NK-92 treated with Interleukin-12 subunit alpha and Interleukin-12 subunit beta, amount 100 ng/mL, for 24 hours (cell line): ENCODE measurements at regions not wholly inside any gene's neighbourhood (a gene's known extent, or its start where the extent isn't known, plus 50 kb on each side); places are given as distances from the start of the nearest gene placed in this dataset.

Experiments used
- DNase-seq: peaks from one replicate; lab custom pipeline; 2025; lab: John Stamatoyannopoulos, UW

DNA sequence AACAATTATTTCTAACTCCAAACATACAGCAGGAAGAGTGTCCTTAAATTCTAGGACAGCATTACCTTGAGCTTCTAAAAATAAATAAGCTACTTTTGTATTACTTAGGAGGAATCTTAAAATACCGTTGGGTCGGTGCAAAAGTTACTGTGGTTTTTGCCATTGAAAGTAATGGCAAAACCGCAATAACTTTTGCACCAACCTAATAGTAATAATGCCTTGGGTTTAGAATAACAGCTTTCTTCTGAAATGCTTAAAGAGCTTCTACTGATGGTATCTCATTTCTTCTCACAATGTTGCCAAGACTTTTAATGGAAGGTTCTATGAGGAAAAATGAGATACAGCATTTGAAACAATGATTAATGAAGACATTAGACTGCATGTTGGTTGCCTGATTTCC is 179.9 kb downstream of the SEC16B start:
- DNase-seq = no peak

- no peak for DNase-seq
Observed at GRCh38 chr1:177786176-177786745, 183.6 kb downstream of the SEC16B start.

GRCh38 chr1:177784936-177785335 is 184.9 kb downstream of the SEC16B start:
- no peak for DNase-seq

- no peak for DNase-seq
Observed at GRCh38 chr1:177784409-177784808, 185.4 kb downstream of the SEC16B start.

DNA sequence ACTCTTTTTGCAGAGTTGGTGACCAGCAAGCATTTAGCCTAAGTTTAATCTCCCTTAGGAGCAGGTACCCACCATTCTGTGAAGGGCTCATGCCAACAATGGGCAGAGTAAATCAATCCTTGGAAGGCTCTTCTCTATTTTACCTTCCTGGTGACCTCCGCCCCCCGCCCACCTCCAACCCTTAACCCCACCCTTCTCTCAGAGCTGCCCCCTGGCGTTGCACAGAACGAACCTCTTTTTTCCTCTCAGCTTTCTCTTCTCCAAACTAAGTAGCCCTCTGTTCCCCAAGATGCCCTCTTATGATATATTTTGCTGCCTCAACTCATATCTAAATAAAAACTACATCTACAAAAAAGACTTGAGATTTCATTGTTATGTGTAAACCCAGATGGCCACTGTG is 186.8 kb downstream of the SEC16B start:
- no peak for DNase-seq

DNA sequence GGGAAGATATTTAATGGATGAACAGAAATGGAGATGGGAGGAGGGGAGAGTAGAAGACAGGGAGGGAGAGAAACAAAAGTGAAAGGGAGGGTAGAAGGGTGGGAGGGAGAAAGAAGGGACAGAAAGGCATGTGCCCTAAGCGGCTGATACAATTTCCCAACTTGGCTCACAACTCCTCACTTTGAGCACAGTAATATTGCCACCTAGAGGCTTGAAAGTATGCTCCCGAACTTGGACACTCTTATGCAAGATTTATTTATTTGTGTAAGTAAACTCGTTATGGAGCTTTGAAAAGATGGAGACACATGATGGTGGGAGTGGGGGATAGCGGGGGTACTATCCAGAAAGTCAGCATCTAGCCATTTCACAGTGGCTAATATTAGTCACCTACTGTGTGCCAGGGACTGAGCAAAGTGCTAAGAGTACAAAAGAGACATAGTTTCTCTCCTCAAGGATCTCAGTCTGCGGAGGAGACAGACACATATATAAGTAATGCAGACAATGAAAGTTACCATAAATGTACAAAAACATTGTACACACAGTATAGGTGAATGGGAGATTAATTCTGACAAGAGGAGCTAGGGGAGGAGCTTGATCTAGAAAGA is 189.7 kb downstream of the SEC16B start:
- DNase-seq = no peak

DNA sequence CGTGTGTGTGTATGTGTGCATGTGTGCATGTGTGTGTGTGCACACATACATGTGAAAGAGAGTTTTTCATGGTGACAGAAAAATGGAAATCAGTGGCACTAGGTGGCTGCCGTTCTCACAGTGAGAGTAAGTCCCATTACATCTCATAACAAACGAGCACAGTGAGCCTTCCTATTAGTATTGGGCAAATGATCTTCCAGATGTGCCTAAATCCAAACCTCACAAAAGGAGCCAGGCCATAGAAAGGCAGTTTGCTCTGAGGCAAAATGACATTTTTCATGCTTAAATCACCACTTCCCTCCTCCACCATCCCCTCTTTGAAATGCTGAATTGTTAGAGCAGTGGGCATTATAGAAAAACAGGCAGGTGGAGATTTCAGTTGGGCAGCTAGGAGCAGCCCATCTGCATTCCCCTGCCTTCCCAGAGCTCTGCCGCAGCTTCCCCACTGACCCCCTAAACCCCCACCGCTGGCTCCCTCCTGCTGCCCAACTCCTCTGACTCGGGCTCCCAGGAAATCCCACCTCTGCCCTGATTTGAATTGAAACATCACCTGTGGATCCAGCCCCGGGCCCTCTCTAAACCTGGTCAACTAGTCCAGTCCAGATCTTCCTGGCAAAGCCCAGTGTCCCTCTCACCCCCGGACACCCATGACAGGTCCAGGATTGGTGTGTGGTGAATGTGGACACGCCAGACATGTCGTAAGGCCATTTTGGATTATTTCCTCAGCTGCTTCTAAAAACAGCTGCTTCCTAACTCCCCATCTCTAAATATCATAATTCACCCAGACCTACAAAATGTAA is 190.5 kb downstream of the SEC16B start:
- DNase-seq = no peak

- no peak for DNase-seq
Observed at GRCh38 chr1:177775924-177776323, 193.9 kb downstream of the SEC16B start.

GRCh38 chr1:177772386-177772960 is 197.4 kb downstream of the SEC16B start:
- no peak for DNase-seq

GRCh38 chr1:177771688-177772087 is 198.2 kb downstream of the SEC16B start:
- DNase-seq = no peak

- no peak for DNase-seq
Observed at GRCh38 chr1:177770096-177770495, 199.8 kb downstream of the SEC16B start.

DNA sequence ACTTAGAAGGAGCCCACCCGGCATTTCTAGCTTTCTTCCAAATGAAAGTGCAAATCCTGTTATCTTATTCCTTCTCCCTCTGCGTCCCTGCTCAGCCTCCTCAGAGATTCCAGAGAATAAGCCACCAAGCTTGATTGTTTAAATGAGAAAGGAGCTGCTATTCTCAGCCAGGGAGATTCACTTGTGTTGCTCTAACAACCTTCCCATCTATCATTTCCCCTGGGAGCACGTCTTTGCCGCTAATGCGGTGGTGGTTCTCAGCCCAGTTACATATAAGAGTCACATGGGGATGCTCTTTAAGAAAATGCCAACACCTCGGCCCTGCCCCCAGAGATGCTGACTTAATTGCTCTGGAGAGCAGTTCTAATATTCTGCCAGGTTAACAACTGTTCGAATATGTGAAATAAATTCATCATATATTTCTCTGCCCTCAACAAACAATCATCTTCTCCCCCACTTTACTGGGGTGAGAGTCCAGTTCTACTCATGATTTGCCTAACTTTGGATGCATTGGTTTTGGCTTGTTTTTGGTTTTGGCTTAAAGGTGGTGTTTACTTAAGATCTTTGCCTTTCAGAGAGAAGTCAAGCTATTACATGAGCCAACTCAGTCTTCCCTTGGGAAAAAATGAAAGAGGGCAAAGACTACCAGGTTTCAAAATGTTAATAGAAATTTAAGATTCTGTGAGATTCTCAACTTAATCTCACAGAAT is 213.9 kb downstream of the SEC16B start:
- peak; percentile 1 for DNase-seq

GRCh38 chr1:177754603-177755002 is 215.3 kb downstream of the SEC16B start:
- DNase-seq = no peak

DNA sequence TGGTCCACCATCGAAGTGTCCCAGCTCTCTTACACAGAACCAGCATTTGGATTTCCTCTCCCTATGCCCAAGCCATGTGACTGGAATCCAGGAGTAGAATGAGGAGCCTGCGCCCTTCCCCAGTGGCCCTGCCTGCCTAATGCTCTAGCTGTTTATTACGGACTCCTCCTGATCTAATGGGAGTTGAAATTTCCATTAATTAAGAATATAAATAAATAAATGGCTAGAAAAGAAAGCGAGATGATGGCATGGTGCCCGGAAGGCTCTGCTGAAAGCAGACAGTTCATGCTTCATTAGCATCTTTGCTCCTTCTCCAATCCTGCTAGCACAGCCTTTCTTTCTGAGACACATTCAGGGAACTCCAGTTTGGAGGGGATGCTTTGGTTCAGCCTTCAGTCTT is 216.2 kb downstream of the SEC16B start:
- no peak for DNase-seq

GRCh38 chr1:177748080-177748801 is 221.6 kb downstream of the SEC16B start:
- no peak for DNase-seq

DNA sequence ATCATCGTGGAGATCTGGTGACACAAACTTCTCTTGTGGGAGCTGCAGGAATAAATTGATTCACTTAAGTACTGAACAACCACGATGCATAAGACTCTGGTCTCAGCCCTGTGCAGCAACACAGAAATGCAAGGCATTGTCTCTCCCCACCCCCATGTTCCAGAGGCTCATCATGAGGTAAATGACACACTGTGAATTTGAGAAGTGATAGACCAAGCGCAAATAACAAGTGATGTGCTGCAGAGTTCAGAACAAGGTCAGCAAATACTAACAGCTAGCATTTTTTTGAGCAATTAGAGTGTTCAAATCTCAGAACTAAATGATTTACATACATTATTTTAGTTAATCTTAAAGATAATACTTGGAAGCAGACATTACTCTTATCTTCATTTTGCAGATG is 223.7 kb downstream of the SEC16B start:
- DNase-seq = no peak

DNA sequence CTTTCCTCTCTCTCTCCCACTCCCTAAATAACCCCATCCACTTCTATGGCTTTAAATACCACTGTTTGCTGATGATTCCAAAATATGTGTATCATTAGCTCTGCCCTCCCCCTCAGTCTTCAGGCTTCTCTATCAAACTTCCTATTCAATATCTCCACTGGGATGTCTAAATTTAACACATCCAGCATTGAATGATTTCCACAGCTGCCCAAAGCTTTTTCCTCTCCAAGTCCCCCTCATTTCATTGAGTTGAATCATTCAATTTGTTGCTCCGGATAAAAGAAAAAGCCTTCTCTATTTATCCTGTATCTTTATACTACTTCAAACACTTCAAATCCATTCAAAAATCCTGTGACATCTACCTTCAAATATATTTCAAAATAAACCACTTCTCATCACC is 225.0 kb downstream of the SEC16B start:
- DNase-seq = no peak

DNA sequence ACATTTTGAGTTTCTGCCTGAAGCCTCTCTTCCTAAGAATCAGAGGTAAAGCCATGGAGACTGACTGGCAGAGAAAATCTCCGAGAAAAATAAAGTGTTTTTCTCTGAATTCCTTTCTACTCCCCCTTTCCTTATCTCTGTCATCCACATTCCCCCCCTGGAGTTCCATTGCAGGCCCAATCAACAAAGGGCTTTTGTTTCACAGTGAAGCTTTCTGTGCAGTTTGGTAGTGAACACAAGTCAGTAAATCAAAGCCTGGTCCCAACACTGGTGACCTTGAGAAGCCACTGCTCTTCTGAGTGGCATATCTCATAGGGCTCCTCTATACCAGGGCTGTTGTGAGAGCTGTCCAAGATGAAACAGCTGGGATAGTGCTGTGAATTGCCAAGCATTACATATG is 228.4 kb downstream of the SEC16B start:
- DNase-seq = no peak

- DNase-seq = no peak
Observed at GRCh38 chr1:177739780-177740179, 230.1 kb downstream of the SEC16B start.

GRCh38 chr1:177737456-177737855 is 232.4 kb downstream of the SEC16B start:
- no peak for DNase-seq

GRCh38 chr1:177732178-177732577 is 237.7 kb downstream of the SEC16B start:
- no peak for DNase-seq

DNA sequence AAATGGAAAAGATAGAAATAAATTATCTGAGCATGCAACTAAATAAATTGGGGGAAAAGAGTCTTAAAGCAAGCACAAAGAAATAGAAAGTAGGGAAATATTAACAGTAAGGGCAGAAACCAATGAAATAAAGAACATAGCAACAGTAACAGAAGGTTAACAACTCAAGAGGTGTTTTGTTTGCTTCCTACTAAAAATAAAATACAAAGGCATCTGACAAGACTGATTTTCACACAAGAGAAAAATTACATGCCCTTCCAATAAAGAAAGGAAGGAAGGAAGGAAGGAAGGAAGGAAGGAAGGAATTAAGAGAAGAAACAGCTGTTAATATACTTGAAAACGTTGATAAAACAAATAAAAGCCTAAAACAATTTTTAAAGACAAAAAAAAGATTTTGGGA is 240.2 kb downstream of the SEC16B start:
- no peak for DNase-seq
